Astrocyte (in vitro differentiated cells and primary cell): ENCODE measurements at regions not wholly inside any gene's neighbourhood (a gene's known extent, or its start where the extent isn't known, plus 50 kb on each side); places are given as distances from the start of the nearest gene placed in this dataset.
A peak's percentile ranks its signal among the peaks of the same experiment; 100 is the strongest.

Experiments
- DNase-seq: peaks from one replicate; pipeline ENCODE4 v3.0.0-alpha.2; 2010; ENCODE audit warnings: low read depth
- FAIRE-seq: peaks from 2 replicates; lab custom pipeline; 2011; peaks lifted over from hg19 to GRCh38; lab: Jason Lieb, UNC
- H2AFZ ChIP-seq: 2 replicates; pipeline ENCODE4 v1.6.0; 2012; ENCODE audit warnings: low read depth, low read length, inconsistent platforms
- H3K27ac ChIP-seq: 2 replicates; pipeline ENCODE4 v1.5.1; 2011; ENCODE audit warnings: low read depth, low read length, inconsistent platforms
- H3K27me3 ChIP-seq: 2 replicates; pipeline ENCODE4 v1.6.0; 2011; ENCODE audit warnings: low read length, inconsistent platforms; ENCODE audit not compliant: insufficient read depth
- H3K36me3 ChIP-seq: 2 replicates; pipeline ENCODE4 v1.5.1; 2011; ENCODE audit warnings: low read length, inconsistent platforms; ENCODE audit not compliant: insufficient read depth
- H3K4me1 ChIP-seq: 2 replicates; pipeline ENCODE4 v1.5.1; 2011; ENCODE audit warnings: low read length, inconsistent platforms; ENCODE audit not compliant: insufficient read depth
- H3K4me2 ChIP-seq: 2 replicates; pipeline ENCODE4 v1.6.0; 2012; ENCODE audit warnings: low read length, inconsistent platforms
- H3K4me3 ChIP-seq: 2 replicates; pipeline ENCODE4 v1.5.1; 2011; ENCODE audit warnings: low read depth, mild to moderate bottlenecking, low read length, inconsistent platforms; ENCODE audit not compliant: insufficient read depth
- H3K79me2 ChIP-seq: 2 replicates; pipeline ENCODE4 v1.6.0; 2012; ENCODE audit warnings: mild to moderate bottlenecking, low read length, inconsistent platforms; ENCODE audit not compliant: insufficient read depth
- H3K9ac ChIP-seq: 2 replicates; pipeline ENCODE4 v1.6.0; 2012; ENCODE audit warnings: mild to moderate bottlenecking, low read length, inconsistent platforms
- H3K9me3 ChIP-seq: 2 replicates; pipeline ENCODE4 v1.5.1; 2012; ENCODE audit warnings: low read depth, mild to moderate bottlenecking, low read length, inconsistent platforms; ENCODE audit not compliant: insufficient read depth
- H4K20me1 ChIP-seq: 2 replicates; pipeline ENCODE4 v1.6.0; 2012; ENCODE audit warnings: low read length, inconsistent platforms; ENCODE audit not compliant: insufficient read depth
- H3K27ac Mint-ChIP-seq: one replicate; pipeline ENCODE4 v1.8.0; 2021; ENCODE audit warnings: mild to moderate bottlenecking, mixed read lengths; ENCODE audit not compliant: unreplicated experiment
- H3K27me3 Mint-ChIP-seq: one replicate; pipeline ENCODE4 v1.8.0; 2021; ENCODE audit warnings: low read depth, mixed read lengths; ENCODE audit not compliant: unreplicated experiment
- H3K36me3 Mint-ChIP-seq: one replicate; pipeline ENCODE4 v1.8.0; 2021; ENCODE audit warnings: low read depth, mixed read lengths; ENCODE audit not compliant: unreplicated experiment
- H3K4me1 Mint-ChIP-seq: one replicate; pipeline ENCODE4 v1.8.0; 2021; ENCODE audit warnings: low read depth, mixed read lengths; ENCODE audit not compliant: unreplicated experiment
- H3K4me3 Mint-ChIP-seq: one replicate; pipeline ENCODE4 v1.8.0; 2021; ENCODE audit warnings: mild to moderate bottlenecking, moderate library complexity, mixed read lengths; ENCODE audit not compliant: unreplicated experiment
- H3K9me3 Mint-ChIP-seq: one replicate; pipeline ENCODE4 v1.8.0; 2021; ENCODE audit warnings: mild to moderate bottlenecking, mixed read lengths; ENCODE audit not compliant: unreplicated experiment
- EZH2 ChIP-seq: IDR thresholded peaks from 2 replicates; pipeline ENCODE4 v1.6.1; 2012; ENCODE audit warnings: mild to moderate bottlenecking, low read length, inconsistent platforms; ENCODE audit not compliant: insufficient read depth
- TF ChIP-seq, protein P1 (sequence below): IDR thresholded peaks from 2 replicates; pipeline ENCODE4 v1.5.1; 2011; ENCODE audit warnings: low read depth, mild to moderate bottlenecking, inconsistent platforms, low read length, moderate library complexity; ENCODE audit not compliant: insufficient read depth

DNA sequence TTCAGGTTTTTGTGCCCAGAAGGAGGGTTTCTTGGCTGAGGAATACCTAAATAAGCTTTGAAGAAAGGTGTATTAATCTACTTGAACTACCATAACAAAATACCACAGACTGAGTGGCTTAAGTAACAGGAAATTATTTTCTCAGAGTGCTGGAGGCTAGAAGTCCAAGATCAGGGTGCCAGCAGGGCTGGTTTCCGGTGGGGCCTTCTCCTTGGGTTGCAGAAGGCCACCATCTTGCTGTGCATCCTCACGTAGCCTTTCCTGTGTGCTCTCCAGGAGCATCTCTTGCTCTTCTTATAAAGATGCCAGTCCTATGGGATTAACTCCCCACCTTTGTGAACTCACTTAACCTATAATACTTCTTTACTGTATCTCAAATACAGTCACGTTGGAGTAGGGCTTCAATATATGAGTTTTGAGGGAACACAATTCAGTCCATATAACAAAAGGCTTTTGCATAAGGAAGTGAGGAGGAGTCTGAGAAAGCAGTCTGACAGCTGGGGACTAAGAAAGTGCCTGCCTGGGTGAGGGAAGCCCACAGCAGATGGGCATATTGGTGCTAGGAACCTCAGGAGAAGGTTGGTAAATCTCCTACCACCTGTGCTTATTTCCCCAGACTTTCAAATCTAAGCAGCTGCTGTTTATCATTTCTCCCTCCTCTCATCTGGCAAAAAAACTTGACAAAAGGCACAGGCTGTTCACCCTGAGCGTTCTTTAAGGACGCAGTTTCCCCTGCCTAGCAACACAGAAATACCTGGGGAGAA lies 89.6 kb upstream of the CBLB start:
- TF ChIP-seq, protein P1, sequence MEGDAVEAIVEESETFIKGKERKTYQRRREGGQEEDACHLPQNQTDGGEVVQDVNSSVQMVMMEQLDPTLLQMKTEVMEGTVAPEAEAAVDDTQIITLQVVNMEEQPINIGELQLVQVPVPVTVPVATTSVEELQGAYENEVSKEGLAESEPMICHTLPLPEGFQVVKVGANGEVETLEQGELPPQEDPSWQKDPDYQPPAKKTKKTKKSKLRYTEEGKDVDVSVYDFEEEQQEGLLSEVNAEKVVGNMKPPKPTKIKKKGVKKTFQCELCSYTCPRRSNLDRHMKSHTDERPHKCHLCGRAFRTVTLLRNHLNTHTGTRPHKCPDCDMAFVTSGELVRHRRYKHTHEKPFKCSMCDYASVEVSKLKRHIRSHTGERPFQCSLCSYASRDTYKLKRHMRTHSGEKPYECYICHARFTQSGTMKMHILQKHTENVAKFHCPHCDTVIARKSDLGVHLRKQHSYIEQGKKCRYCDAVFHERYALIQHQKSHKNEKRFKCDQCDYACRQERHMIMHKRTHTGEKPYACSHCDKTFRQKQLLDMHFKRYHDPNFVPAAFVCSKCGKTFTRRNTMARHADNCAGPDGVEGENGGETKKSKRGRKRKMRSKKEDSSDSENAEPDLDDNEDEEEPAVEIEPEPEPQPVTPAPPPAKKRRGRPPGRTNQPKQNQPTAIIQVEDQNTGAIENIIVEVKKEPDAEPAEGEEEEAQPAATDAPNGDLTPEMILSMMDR = no peak
- no peak for TF ChIP-seq EZH2
- Histone ChIP-seq H3K4me2 (peak overlapping the region; percentile 11), H3K27ac (peak overlapping the region; percentile 33), H3K4me3 (no peak overlapping the region), H3K79me2 (no peaks in the 10 kb centered on the region), H3K27me3 (no peaks in the 10 kb centered on the region), H3K36me3 (no peaks in the 10 kb centered on the region), H2AFZ (peak overlapping the region; percentile 7), H3K4me1 (peaks cover 6% of the 10 kb centered on the region), H3K9ac (no peak overlapping the region), H4K20me1 (no peaks in the 10 kb centered on the region), H3K9me3 (no peaks in the 10 kb centered on the region)
- Mint-ChIP-seq H3K27ac (no peak overlapping the region), H3K9me3 (no peaks in the 10 kb centered on the region), H3K4me3 (no peak overlapping the region), H3K27me3 (no peaks in the 10 kb centered on the region), H3K4me1 (peaks cover 5% of the 10 kb centered on the region), H3K36me3 (no peaks in the 10 kb centered on the region)
- no peak for FAIRE-seq
- no peak for DNase-seq

DNA sequence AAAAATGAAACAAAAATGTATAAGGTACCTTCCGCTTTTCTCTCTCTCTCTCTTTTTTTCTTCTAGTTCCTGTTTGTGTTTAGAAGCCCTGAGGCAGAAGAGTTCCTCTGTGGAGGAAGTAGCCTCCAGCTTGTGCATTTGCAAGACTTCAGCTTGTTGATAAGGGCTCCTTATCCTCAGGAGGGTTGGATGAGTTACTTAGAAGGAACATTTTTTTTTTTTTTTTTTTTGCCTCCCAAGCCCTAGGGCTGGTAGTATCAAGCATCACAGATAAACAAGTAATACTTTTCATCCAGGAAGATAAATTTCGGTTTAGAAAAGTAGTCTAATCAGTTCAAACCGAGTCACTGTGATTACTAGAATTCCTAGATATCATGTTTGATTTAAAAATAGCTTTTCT lies 91.0 kb upstream of the CBLB start:
- TF ChIP-seq, protein P1 = no peak
- TF ChIP-seq EZH2 = no peak
- Histone ChIP-seq H3K36me3 (no peaks in the 10 kb centered on the region), H3K9ac (no peak overlapping the region), H3K79me2 (no peaks in the 10 kb centered on the region), H3K4me2 (no peak overlapping the region), H2AFZ (no peak overlapping the region), H3K27ac (no peak overlapping the region), H3K4me3 (no peak overlapping the region), H3K9me3 (no peaks in the 10 kb centered on the region), H3K4me1 (peaks cover 6% of the 10 kb centered on the region), H3K27me3 (no peaks in the 10 kb centered on the region), H4K20me1 (no peaks in the 10 kb centered on the region)
- no peak overlapping the region for H3K4me3 Mint-ChIP-seq
- peaks cover 5% of the 10 kb centered on the region for H3K4me1 Mint-ChIP-seq
- H3K9me3 Mint-ChIP-seq = no peaks in the 10 kb centered on the region
- H3K27me3 Mint-ChIP-seq = no peaks in the 10 kb centered on the region
- no peak overlapping the region for H3K27ac Mint-ChIP-seq
- FAIRE-seq = no peak
- H3K36me3 Mint-ChIP-seq = no peaks in the 10 kb centered on the region
- no peak for DNase-seq

DNA sequence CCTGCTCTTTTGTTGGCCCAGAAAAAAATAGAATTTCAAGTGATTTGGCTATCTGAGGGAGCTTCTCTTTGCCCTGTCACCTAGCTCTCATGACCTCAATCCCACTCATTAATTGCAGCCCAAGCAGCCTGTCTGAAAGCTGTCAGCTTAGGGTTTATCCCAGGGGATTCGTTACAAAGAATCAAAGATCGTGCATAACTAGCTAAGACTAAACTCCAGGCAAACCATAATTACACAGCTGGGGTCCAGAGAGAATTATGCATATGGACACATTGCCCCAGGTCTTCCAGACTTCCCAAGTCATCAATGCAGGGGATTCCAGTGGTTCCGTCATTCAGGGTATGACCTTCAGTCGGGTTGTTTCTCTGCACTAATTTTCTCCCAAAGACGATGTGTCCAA lies 91.6 kb upstream of the CBLB start:
- H3K9ac ChIP-seq = no peak overlapping the region
- Mint-ChIP-seq H3K9me3 (no peaks in the 10 kb centered on the region), H3K27ac (no peak overlapping the region), H3K4me3 (no peak overlapping the region), H3K27me3 (no peaks in the 10 kb centered on the region), H3K4me1 (peaks cover 5% of the 10 kb centered on the region), H3K36me3 (no peaks in the 10 kb centered on the region)
- no peak overlapping the region for H3K4me2 ChIP-seq
- H3K4me1 ChIP-seq = peaks cover 7% of the 10 kb centered on the region
- TF ChIP-seq, protein P1 = no peak
- no peak for TF ChIP-seq EZH2
- DNase-seq = no peak
- H3K27ac ChIP-seq = no peak overlapping the region
- H2AFZ ChIP-seq = no peak overlapping the region
- FAIRE-seq = no peak
- H4K20me1 ChIP-seq = no peaks in the 10 kb centered on the region
- no peaks in the 10 kb centered on the region for H3K27me3 ChIP-seq
- H3K4me3 ChIP-seq = no peak overlapping the region
- H3K36me3 ChIP-seq = no peaks in the 10 kb centered on the region
- no peaks in the 10 kb centered on the region for H3K79me2 ChIP-seq
- H3K9me3 ChIP-seq = no peaks in the 10 kb centered on the region
